Neutrophil (primary cell): ENCODE measurements at regions not wholly inside any gene's neighbourhood (a gene's known extent, or its start where the extent isn't known, plus 50 kb on each side); places are given as distances from the start of the nearest gene placed in this dataset.

ENCODE experiments used
- H3K27ac ChIP-seq: fragments of 200-600 bp; sonication (generic); 2 replicates; pipeline ENCODE4 v1.5.1; 2016; ENCODE audit warnings: mild to moderate bottlenecking, moderate library complexity
- H3K27me3 ChIP-seq: fragments of 200-600 bp; sonication (generic); 2 replicates; pipeline ENCODE4 v1.6.0; 2016; ENCODE audit warnings: mild to moderate bottlenecking
- H3K36me3 ChIP-seq: fragments of 200-600 bp; sonication (generic); 2 replicates; pipeline ENCODE4 v1.5.1; 2017
- H3K4me1 ChIP-seq, 2 experiments: fragments of 200-600 bp in 1 of 2; sonication (generic) in 1 of 2; 1 replicate in 1 of 2; 2 replicates in 1 of 2; pipeline versions ENCODE4 v1.5.1 to v1.6.1; 2013 to 2016; ENCODE audit warnings: low read depth in 1 of 2, low read length in 1 of 2, mild to moderate bottlenecking in 1 of 2, moderate library complexity in 1 of 2; ENCODE audit not compliant: control insufficient read depth in 1 of 2, insufficient read depth in 1 of 2
- H3K4me3 ChIP-seq, 2 experiments: fragments of 200-600 bp in 1 of 2; sonication (generic) in 1 of 2; 1 replicate in 1 of 2; 2 replicates in 1 of 2; pipeline ENCODE4 v1.5.1; 2013 to 2016; ENCODE audit warnings: low read depth in 1 of 2, low read length in 1 of 2, mild to moderate bottlenecking in 1 of 2, moderate library complexity in 1 of 2
- H3K9me3 ChIP-seq: fragments of 200-600 bp; sonication (generic); 2 replicates; pipeline ENCODE4 v1.5.1; 2016
- TF ChIP-seq, protein P1 (sequence below): fragments of 200-600 bp; sonication (generic); IDR thresholded peaks from 2 replicates; pipeline ENCODE4 v1.5.1; 2016; ENCODE audit warnings: antibody characterized with exemption

- H3K27me3 ChIP-seq = no peaks in the 10 kb centered on the region
- no peak overlapping the region for H3K4me3 ChIP-seq
- no peaks in the 10 kb centered on the region for H3K9me3 ChIP-seq
- no peaks in the 10 kb centered on the region for H3K36me3 ChIP-seq
- H3K27ac ChIP-seq = no peak overlapping the region
- H3K4me1 ChIP-seq = no peaks in the 10 kb centered on the region
- TF ChIP-seq, protein P1, sequence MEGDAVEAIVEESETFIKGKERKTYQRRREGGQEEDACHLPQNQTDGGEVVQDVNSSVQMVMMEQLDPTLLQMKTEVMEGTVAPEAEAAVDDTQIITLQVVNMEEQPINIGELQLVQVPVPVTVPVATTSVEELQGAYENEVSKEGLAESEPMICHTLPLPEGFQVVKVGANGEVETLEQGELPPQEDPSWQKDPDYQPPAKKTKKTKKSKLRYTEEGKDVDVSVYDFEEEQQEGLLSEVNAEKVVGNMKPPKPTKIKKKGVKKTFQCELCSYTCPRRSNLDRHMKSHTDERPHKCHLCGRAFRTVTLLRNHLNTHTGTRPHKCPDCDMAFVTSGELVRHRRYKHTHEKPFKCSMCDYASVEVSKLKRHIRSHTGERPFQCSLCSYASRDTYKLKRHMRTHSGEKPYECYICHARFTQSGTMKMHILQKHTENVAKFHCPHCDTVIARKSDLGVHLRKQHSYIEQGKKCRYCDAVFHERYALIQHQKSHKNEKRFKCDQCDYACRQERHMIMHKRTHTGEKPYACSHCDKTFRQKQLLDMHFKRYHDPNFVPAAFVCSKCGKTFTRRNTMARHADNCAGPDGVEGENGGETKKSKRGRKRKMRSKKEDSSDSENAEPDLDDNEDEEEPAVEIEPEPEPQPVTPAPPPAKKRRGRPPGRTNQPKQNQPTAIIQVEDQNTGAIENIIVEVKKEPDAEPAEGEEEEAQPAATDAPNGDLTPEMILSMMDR = no peak
Observed at GRCh38 chr6:98254624-98255023, 579.8 kb upstream of the POU3F2 start.

- H3K27me3 ChIP-seq = no peaks in the 10 kb centered on the region
- H3K9me3 ChIP-seq = no peaks in the 10 kb centered on the region
- no peaks in the 10 kb centered on the region for H3K36me3 ChIP-seq
- H3K4me1 ChIP-seq = no peaks in the 10 kb centered on the region
- no peak overlapping the region for H3K27ac ChIP-seq
- TF ChIP-seq, protein P1 = no peak
- H3K4me3 ChIP-seq = no peak overlapping the region
Observed at GRCh38 chr6:98260382-98260781, 574.0 kb upstream of the POU3F2 start.

DNA sequence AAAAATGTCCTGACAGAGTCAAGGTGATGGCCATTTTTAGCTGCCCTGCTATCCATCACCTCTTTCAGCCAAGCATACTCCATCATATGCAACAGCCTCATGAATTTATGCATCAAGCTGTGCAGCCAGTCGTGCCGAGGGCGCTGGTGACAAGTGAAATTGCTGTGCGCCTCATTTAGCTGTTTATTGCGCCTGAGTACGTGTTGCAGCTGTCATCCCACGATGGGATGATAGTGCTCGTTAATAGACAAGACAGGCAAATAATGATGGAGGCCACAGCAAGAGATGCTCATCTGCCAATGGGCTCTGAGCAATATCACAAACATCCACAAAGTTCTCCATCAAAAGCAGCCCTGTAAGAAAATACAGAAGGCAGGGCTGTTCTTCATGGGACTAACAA, 562.3 kb upstream of the POU3F2 start:
- Histone ChIP-seq H3K4me1 (no peaks in the 10 kb centered on the region), H3K36me3 (no peaks in the 10 kb centered on the region), H3K27ac (no peak overlapping the region), H3K4me3 (no peak overlapping the region), H3K27me3 (no peaks in the 10 kb centered on the region), H3K9me3 (no peaks in the 10 kb centered on the region)
- TF ChIP-seq, protein P1 = no peak

DNA sequence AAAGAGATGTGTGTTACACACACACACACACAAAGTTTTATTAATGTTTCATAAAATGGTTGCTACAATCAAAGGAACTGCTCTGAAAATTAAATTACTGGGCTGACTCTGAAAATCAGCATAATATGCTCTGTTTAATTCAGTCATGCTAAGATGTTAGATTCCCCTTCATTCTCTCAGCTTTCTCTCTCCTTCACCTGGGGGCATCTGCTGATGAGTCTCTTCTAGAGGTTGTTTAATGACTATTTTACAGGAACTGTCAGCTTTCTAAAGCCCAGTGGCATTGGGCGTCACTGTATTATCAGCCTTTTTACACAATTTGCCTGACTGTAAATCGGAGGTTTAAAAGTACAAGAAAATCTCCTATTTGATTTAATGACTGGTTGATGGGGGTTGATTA, 559.7 kb upstream of the POU3F2 start:
- Histone ChIP-seq H3K4me1 (no peaks in the 10 kb centered on the region), H3K27ac (no peak overlapping the region), H3K9me3 (no peaks in the 10 kb centered on the region), H3K27me3 (no peaks in the 10 kb centered on the region), H3K4me3 (no peak overlapping the region), H3K36me3 (no peaks in the 10 kb centered on the region)
- TF ChIP-seq, protein P1 = no peak

DNA sequence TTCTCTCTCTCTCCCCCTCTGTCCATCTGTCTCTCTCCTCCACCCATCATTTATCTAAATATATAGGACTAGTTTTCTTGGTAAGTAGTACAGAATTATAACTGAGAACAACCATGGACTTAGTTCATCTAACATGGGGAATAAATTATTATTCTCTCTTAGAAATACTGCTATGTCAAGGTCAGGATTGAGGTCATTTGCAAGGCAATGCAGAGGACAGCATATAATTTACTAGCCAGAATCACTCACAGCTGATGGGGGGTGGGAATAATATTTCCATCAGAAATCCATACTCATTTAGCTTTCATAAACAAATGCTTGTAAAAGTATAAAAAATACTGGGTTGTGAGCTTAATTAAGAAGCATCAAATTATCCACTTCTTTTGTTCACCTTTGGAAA, 553.9 kb upstream of the POU3F2 start:
- no peaks in the 10 kb centered on the region for H3K9me3 ChIP-seq
- H3K27me3 ChIP-seq = no peaks in the 10 kb centered on the region
- H3K36me3 ChIP-seq = no peaks in the 10 kb centered on the region
- TF ChIP-seq, protein P1 = no peak
- no peak overlapping the region for H3K27ac ChIP-seq
- no peaks in the 10 kb centered on the region for H3K4me1 ChIP-seq
- H3K4me3 ChIP-seq = no peak overlapping the region

DNA sequence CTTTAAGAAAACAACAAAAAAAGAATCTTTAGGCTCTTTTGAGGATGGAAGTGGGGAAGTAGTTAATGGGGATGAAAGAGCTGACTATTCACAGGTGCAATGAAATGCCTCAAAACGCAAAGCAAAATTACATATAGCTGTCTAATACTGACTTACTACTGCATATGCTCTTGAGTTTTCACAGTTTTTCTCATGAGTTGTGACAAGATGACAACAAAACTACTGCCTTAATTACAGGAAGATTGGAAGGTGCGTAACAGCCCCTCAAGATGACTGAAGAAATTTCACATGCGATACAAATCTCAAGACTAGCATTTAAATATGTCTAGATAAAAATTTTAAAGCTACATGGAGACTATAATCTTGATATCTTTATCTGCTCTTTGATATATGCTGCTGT, 547.8 kb upstream of the POU3F2 start:
- no peaks in the 10 kb centered on the region for H3K9me3 ChIP-seq
- no peaks in the 10 kb centered on the region for H3K36me3 ChIP-seq
- H3K27ac ChIP-seq = no peak overlapping the region
- no peaks in the 10 kb centered on the region for H3K27me3 ChIP-seq
- no peaks in the 10 kb centered on the region for H3K4me1 ChIP-seq
- no peak overlapping the region for H3K4me3 ChIP-seq
- TF ChIP-seq, protein P1 = no peak
